ENCODE measurements at regions not wholly inside any gene's neighbourhood (a gene's known extent, or its start where the extent isn't known, plus 50 kb on each side); places are given as distances from the start of the nearest gene placed in this dataset.

GRCh38 chr14:51454351-51454750, 197.4 kb upstream of the FRMD6 start:
- ChIA-PET POLR2A (no interaction called here), CTCF (interaction anchor here (0.7 kb wide), 1 partner anchor 590 kb away, joined by 3 read pairs; no protein-coding TSS in a partner anchor)
- no peak overlapping the region for H3K27ac ChIP-seq (ENCODE audit: extremely low read depth, low read depth, low read length)
- H3K36me3 ChIP-seq (ENCODE audit: control insufficient read depth in 2 of 2, insufficient read depth in 1 of 2, low read length in 2 of 2), result no peaks in the 10 kb centered on the region
- TF ChIP-seq ZNF677 (tag by site-specific recombination; IDR thresholded peaks at IDR 0.05) (no peak), ZNF558 (tag by site-specific recombination; IDR thresholded peaks at IDR 0.05) (no peak), KLF17 (tag by site-specific recombination; IDR thresholded peaks at IDR 0.05) (no peak), ZNF426 (tag by site-specific recombination; IDR thresholded peaks at IDR 0.05) (no peak), GFI1B (tag by site-specific recombination; IDR thresholded peaks at IDR 0.05) (no peak), PRDM10 (tag by site-specific recombination; IDR thresholded peaks at IDR 0.05) (no peak), YY1 (tag by site-specific recombination; IDR thresholded peaks at IDR 0.05) (no peak), ZNF140 (tag by site-specific recombination; IDR thresholded peaks at IDR 0.05) (no peak), ZSCAN18 (tag by site-specific recombination; IDR thresholded peaks at IDR 0.05) (no peak)
- no peaks in the 10 kb centered on the region for H3K4me1 ChIP-seq (ENCODE audit: control insufficient read depth, insufficient read depth, low read length)
- no peak overlapping the region for H3K4me3 ChIP-seq (ENCODE audit: low read depth, low read length)
- H3K9me3 ChIP-seq (ENCODE audit: control insufficient read depth, insufficient read depth, low read depth, low read length), result no peaks in the 10 kb centered on the region

GRCh38 chr14:51455041-51455835, 196.5 kb upstream of the FRMD6 start:
- no peaks in the 10 kb centered on the region for H3K4me1 ChIP-seq (ENCODE audit: control insufficient read depth, insufficient read depth, low read length)
- no peaks in the 10 kb centered on the region for H3K9me3 ChIP-seq (ENCODE audit: control insufficient read depth, insufficient read depth, low read depth, low read length)
- ChIA-PET POLR2A (no interaction called here), CTCF (interaction anchor here (0.7 kb wide), 1 partner anchor 589 kb away, joined by 3 read pairs; no protein-coding TSS in a partner anchor)
- H3K4me3 ChIP-seq (ENCODE audit: low read depth, low read length), result no peak overlapping the region
- no peak overlapping the region for H3K27ac ChIP-seq (ENCODE audit: extremely low read depth, low read depth, low read length)
- TF ChIP-seq BCL11A (tag by site-specific recombination; IDR thresholded peaks at IDR 0.05; ENCODE audit: low read depth), result no peak
- no peak for TF ChIP-seq ZNF132 (tag by site-specific recombination; IDR thresholded peaks at IDR 0.05; ENCODE audit: borderline replicate concordance)
- TF ChIP-seq GLIS1 (tag by site-specific recombination; IDR thresholded peaks at IDR 0.05), result no peak
- TF ChIP-seq ZNF776 (tag by site-specific recombination; IDR thresholded peaks at IDR 0.05; ENCODE audit: borderline replicate concordance), result no peak
- no peak for TF ChIP-seq PBX3 (CRISPR knock-in tag; IDR thresholded peaks at IDR 0.05)
- no peak for TF ChIP-seq RBAK (tag by site-specific recombination; IDR thresholded peaks at IDR 0.05)
- no peaks in the 10 kb centered on the region for H3K36me3 ChIP-seq (ENCODE audit: control insufficient read depth in 2 of 2, insufficient read depth in 1 of 2, low read length in 2 of 2)
